ENCODE measurements at regions not wholly inside any gene's neighbourhood (a gene's known extent, or its start where the extent isn't known, plus 50 kb on each side); places are given as distances from the start of the nearest gene placed in this dataset.
"Not testable (repeated sequence)": the region's sequence is repeated elsewhere in the genome, so short reads cannot be mapped to it uniquely, and the experiment has no call there.

- DNase-seq (ENCODE audit: low read depth): not testable (repeated sequence)
Observed at GRCh38 chr5:17083276-17083675, 134.2 kb upstream of the BASP1 start.

GRCh38 chr5:17087035-17087434 is 130.4 kb upstream of the BASP1 start:
- no peak for DNase-seq (ENCODE audit: low read depth)

GRCh38 chr5:17088051-17088450 is 129.4 kb upstream of the BASP1 start:
- no peak for DNase-seq (ENCODE audit: low read depth)

GRCh38 chr5:17089001-17089400 is 128.4 kb upstream of the BASP1 start:
- no peak for DNase-seq (ENCODE audit: low read depth)

- no peak for DNase-seq (ENCODE audit: low read depth)
Observed at GRCh38 chr5:17089690-17090089, 127.7 kb upstream of the BASP1 start.

GRCh38 chr5:17090839-17091238 is 126.6 kb upstream of the BASP1 start:
- no peak for DNase-seq (ENCODE audit: low read depth)

GRCh38 chr5:17094830-17095229 is 122.6 kb upstream of the BASP1 start:
- no peak for DNase-seq (ENCODE audit: low read depth)

GRCh38 chr5:17096952-17097695 is 120.3 kb upstream of the BASP1 start:
- DNase-seq (ENCODE audit: low read depth): no peak

GRCh38 chr5:17099946-17100345 is 117.5 kb upstream of the BASP1 start:
- DNase-seq (ENCODE audit: low read depth): no peak

GRCh38 chr5:17103461-17103860 is 114.0 kb upstream of the BASP1 start:
- DNase-seq (ENCODE audit: low read depth): no peak

- DNase-seq (ENCODE audit: low read depth): no peak
Observed at GRCh38 chr5:17105744-17106418, 111.5 kb upstream of the BASP1 start.

- no peak for DNase-seq (ENCODE audit: low read depth)
Observed at GRCh38 chr5:17106521-17106920, 110.9 kb upstream of the BASP1 start.

GRCh38 chr5:17112091-17112716 is 105.2 kb upstream of the BASP1 start:
- DNase-seq (ENCODE audit: low read depth): not testable (repeated sequence)

- no peak for DNase-seq (ENCODE audit: low read depth)
Observed at GRCh38 chr5:17113174-17113958, 104.1 kb upstream of the BASP1 start.

- DNase-seq (ENCODE audit: low read depth): no peak
Observed at GRCh38 chr5:17114233-17114632, 103.2 kb upstream of the BASP1 start.

GRCh38 chr5:17114715-17115599 is 102.5 kb upstream of the BASP1 start:
- no peak for DNase-seq (ENCODE audit: low read depth)

- no peak for DNase-seq (ENCODE audit: low read depth)
Observed at GRCh38 chr5:17115855-17116254, 101.6 kb upstream of the BASP1 start.

- no peak for DNase-seq (ENCODE audit: low read depth)
Observed at GRCh38 chr5:17118631-17119030, 98.8 kb upstream of the BASP1 start.

GRCh38 chr5:17120209-17120608 is 97.2 kb upstream of the BASP1 start:
- no peak for DNase-seq (ENCODE audit: low read depth)

GRCh38 chr5:17121776-17122175 is 95.7 kb upstream of the BASP1 start:
- no peak for DNase-seq (ENCODE audit: low read depth)

- no peak for DNase-seq (ENCODE audit: low read depth)
Observed at GRCh38 chr5:17123010-17123409, 94.4 kb upstream of the BASP1 start.

All from forelimb muscle (tissue), 1 donor.